Type B pancreatic cell (in vitro differentiated cells): ENCODE measurements at regions not wholly inside any gene's neighbourhood (a gene's known extent, or its start where the extent isn't known, plus 50 kb on each side); places are given as distances from the start of the nearest gene placed in this dataset.

Experiments used
- DNase-seq: peaks from one replicate; pipeline ENCODE4 v3.0.0; 2021; ENCODE audit warnings: mixed read lengths; ENCODE audit not compliant: unreplicated experiment; ENCODE audit errors: extremely low spot score
- H3K27ac Mint-ChIP-seq: 2 replicates; pipeline ENCODE4 v1.8.0; 2021; ENCODE audit warnings: mild to moderate bottlenecking, mixed read lengths
- H3K27me3 Mint-ChIP-seq: 2 replicates; pipeline ENCODE4 v1.8.0; 2021; ENCODE audit warnings: mixed read lengths
- H3K36me3 Mint-ChIP-seq: 2 replicates; pipeline ENCODE4 v1.8.0; 2021; ENCODE audit warnings: mixed read lengths
- H3K4me1 Mint-ChIP-seq: one replicate; pipeline ENCODE4 v1.8.0; 2021; ENCODE audit warnings: mixed read lengths; ENCODE audit not compliant: unreplicated experiment
- H3K4me3 Mint-ChIP-seq: 2 replicates; pipeline ENCODE4 v1.8.0; 2021; ENCODE audit warnings: mild to moderate bottlenecking, mixed read lengths
- H3K9me3 Mint-ChIP-seq: 2 replicates; pipeline ENCODE4 v1.8.0; 2021; ENCODE audit warnings: mixed read lengths
- TF ChIP-seq, protein P1 (sequence below): fragments of 200-600 bp; sonication (generic); conservative IDR thresholded peaks from 2 replicates; pipeline ENCODE4 v1.5.0; 2021; ENCODE audit warnings: antibody characterized with exemption, mild to moderate bottlenecking

GRCh38 chr19:31572102-31572975 is 223.1 kb upstream of the TSHZ3 start:
- Mint-ChIP-seq H3K4me1 (peaks cover 4% of the 10 kb centered on the region), H3K27ac (no peak overlapping the region), H3K9me3 (no peaks in the 10 kb centered on the region), H3K36me3 (no peaks in the 10 kb centered on the region), H3K4me3 (no peak overlapping the region), H3K27me3 (peaks cover 14% of the 10 kb centered on the region)
- TF ChIP-seq, protein P1, sequence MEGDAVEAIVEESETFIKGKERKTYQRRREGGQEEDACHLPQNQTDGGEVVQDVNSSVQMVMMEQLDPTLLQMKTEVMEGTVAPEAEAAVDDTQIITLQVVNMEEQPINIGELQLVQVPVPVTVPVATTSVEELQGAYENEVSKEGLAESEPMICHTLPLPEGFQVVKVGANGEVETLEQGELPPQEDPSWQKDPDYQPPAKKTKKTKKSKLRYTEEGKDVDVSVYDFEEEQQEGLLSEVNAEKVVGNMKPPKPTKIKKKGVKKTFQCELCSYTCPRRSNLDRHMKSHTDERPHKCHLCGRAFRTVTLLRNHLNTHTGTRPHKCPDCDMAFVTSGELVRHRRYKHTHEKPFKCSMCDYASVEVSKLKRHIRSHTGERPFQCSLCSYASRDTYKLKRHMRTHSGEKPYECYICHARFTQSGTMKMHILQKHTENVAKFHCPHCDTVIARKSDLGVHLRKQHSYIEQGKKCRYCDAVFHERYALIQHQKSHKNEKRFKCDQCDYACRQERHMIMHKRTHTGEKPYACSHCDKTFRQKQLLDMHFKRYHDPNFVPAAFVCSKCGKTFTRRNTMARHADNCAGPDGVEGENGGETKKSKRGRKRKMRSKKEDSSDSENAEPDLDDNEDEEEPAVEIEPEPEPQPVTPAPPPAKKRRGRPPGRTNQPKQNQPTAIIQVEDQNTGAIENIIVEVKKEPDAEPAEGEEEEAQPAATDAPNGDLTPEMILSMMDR, result no peak
- DNase-seq, result no peak

- H3K9me3 Mint-ChIP-seq, result no peaks in the 10 kb centered on the region
- peaks cover 4% of the 10 kb centered on the region for H3K4me1 Mint-ChIP-seq
- no peak for DNase-seq
- no peak overlapping the region for H3K4me3 Mint-ChIP-seq
- H3K36me3 Mint-ChIP-seq, result no peaks in the 10 kb centered on the region
- TF ChIP-seq, protein P1, result no peak
- peaks cover 14% of the 10 kb centered on the region for H3K27me3 Mint-ChIP-seq
- no peak overlapping the region for H3K27ac Mint-ChIP-seq
These were observed 223.7 kb upstream of the TSHZ3 start for GRCh38 chr19:31572976-31573298.

- H3K4me3 Mint-ChIP-seq, result no peak overlapping the region
- H3K36me3 Mint-ChIP-seq, result no peaks in the 10 kb centered on the region
- DNase-seq, result no peak
- H3K9me3 Mint-ChIP-seq, result no peaks in the 10 kb centered on the region
- H3K27ac Mint-ChIP-seq, result no peak overlapping the region
- H3K27me3 Mint-ChIP-seq, result peaks cover 14% of the 10 kb centered on the region
- TF ChIP-seq, protein P1, result no peak
- H3K4me1 Mint-ChIP-seq, result peaks cover 4% of the 10 kb centered on the region
These were observed 225.2 kb upstream of the TSHZ3 start for GRCh38 chr19:31574251-31574973.

DNA sequence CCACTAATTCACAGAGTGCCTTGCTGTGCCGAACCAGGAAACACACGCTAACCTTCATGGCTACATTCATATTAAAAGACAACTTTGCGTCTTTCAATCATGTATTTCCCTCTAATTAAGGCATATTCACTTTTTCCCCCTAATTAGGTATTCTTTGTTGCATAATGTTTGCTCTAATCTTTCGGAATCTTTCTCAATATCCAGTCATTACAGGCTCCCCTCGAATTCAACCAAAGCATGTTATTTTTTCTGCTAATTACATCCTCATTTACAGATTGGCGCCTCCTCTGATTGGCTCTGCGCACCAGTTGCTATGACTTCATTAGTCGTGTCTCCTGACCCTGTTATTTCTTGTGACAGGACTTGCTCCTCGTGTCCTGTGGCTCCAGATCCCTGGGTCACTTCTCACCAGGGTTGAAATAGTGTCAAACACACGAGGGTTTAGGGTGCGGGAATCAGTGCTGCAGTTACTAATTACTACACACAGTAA is 226.7 kb upstream of the TSHZ3 start:
- TF ChIP-seq, protein P1, result no peak
- H3K4me3 Mint-ChIP-seq, result no peak overlapping the region
- H3K36me3 Mint-ChIP-seq, result no peaks in the 10 kb centered on the region
- peaks cover 14% of the 10 kb centered on the region for H3K27me3 Mint-ChIP-seq
- DNase-seq, result no peak
- H3K9me3 Mint-ChIP-seq, result no peaks in the 10 kb centered on the region
- H3K27ac Mint-ChIP-seq, result no peak overlapping the region
- H3K4me1 Mint-ChIP-seq, result peaks cover 4% of the 10 kb centered on the region

DNA sequence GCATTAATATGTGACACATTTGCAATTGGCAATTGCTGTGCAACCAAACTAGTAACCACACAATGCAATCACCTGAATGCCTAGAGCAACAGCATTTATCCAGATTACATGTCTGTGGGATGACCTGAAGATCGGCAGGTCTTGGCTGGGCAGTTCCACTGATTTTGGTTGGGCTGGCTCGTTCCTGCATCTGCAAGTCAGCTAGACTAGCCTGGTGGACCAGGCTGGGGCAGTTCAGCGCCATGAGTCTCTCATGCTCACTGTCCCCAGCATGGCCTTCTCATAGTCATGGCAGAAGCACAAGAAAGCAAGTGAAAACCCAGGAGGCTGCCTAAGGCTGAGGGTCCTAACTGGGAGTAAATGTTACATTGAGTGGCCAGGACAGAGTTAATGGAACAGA is 229.1 kb upstream of the TSHZ3 start:
- no peak overlapping the region for H3K4me3 Mint-ChIP-seq
- H3K27me3 Mint-ChIP-seq, result peaks cover 26% of the 10 kb centered on the region
- no peaks in the 10 kb centered on the region for H3K36me3 Mint-ChIP-seq
- H3K4me1 Mint-ChIP-seq, result no peaks in the 10 kb centered on the region
- H3K9me3 Mint-ChIP-seq, result no peaks in the 10 kb centered on the region
- TF ChIP-seq, protein P1, result no peak
- no peak for DNase-seq
- H3K27ac Mint-ChIP-seq, result no peak overlapping the region
